Calu3 (cell line): ENCODE measurements at regions not wholly inside any gene's neighbourhood (a gene's known extent, or its start where the extent isn't known, plus 50 kb on each side); places are given as distances from the start of the nearest gene placed in this dataset.

ENCODE experiments used
- BruUV-seq: library from RNA; stranded (reverse); fragments of 400-500 nt; replicated peaks from 2 replicates; lab custom pipeline; 2021; lab: Mats Ljungman, UMichigan
- CTCF ChIA-PET: fragments of 300-600 bp; sonication (Branson Sonifier 250); formaldehyde crosslinking; loops from one replicate; lab custom pipeline; 2022; ENCODE audit warnings: antibody characterized with exemption; lab: Charles Lee
- DNase-seq: peaks from one replicate; pipeline ENCODE4 v3.0.0; 2022
- H3K27ac Mint-ChIP-seq: one replicate; pipeline ENCODE4 v1.8.0; 2022; ENCODE audit warnings: mixed read lengths; ENCODE audit not compliant: unreplicated experiment
- H3K27me3 Mint-ChIP-seq: one replicate; pipeline ENCODE4 v1.8.0; 2022; ENCODE audit warnings: mixed read lengths; ENCODE audit not compliant: unreplicated experiment
- H3K36me3 Mint-ChIP-seq: one replicate; pipeline ENCODE4 v1.8.0; 2022; ENCODE audit warnings: mild to moderate bottlenecking, moderate library complexity, mixed read lengths; ENCODE audit not compliant: insufficient read depth, unreplicated experiment
- H3K4me1 Mint-ChIP-seq: one replicate; pipeline ENCODE4 v1.8.0; 2022; ENCODE audit warnings: mild to moderate bottlenecking, low read depth, mixed read lengths; ENCODE audit not compliant: unreplicated experiment
- H3K4me3 Mint-ChIP-seq: one replicate; pipeline ENCODE4 v1.8.0; 2022; ENCODE audit warnings: mild to moderate bottlenecking, low read depth, moderate library complexity, mixed read lengths; ENCODE audit not compliant: unreplicated experiment
- H3K9me3 Mint-ChIP-seq: one replicate; pipeline ENCODE4 v1.8.0; 2022; ENCODE audit warnings: low read depth, mixed read lengths; ENCODE audit not compliant: unreplicated experiment
- intact Hi-C: fragments of 100-400 bp; cut with micrococcal nuclease; formaldehyde crosslinking; loops from one replicate; pipeline ENCODE4 v1.10.0; 2022; ENCODE audit not compliant: unreplicated experiment
- TF ChIP-seq, protein P1 (sequence below): fragments of 200-600 bp; IDR thresholded peaks from one replicate; pipeline ENCODE4 v1.8.0; 2022; ENCODE audit warnings: antibody characterized with exemption; ENCODE audit not compliant: unreplicated experiment

DNA sequence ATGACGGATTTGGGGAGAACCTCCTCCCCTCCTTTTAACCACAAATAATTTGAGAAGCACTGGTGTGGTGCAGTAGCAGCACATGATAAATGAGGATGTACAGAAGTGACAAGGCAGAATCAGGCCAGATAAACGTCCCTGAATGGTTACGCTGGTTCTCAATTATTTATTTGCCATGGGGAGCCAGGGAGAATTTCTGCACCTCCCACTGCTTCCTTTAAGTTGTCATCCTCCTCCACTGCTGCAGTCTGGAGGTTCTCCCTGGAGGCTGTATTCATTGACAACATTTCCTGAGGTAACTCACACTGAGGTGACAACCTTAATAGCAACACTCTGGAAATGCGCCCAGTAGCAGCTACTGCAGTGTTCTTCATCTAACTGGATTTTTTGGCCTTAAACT is 308.9 kb upstream of the SLITRK1 start:
- Mint-ChIP-seq H3K27ac (no peak overlapping the region), H3K4me1 (no peaks in the 10 kb centered on the region), H3K27me3 (no peaks in the 10 kb centered on the region), H3K36me3 (no peaks in the 10 kb centered on the region), H3K9me3 (no peaks in the 10 kb centered on the region), H3K4me3 (no peak overlapping the region)
- intact Hi-C loops: no loop called here
- DNase-seq: no peak
- TF ChIP-seq, protein P1, sequence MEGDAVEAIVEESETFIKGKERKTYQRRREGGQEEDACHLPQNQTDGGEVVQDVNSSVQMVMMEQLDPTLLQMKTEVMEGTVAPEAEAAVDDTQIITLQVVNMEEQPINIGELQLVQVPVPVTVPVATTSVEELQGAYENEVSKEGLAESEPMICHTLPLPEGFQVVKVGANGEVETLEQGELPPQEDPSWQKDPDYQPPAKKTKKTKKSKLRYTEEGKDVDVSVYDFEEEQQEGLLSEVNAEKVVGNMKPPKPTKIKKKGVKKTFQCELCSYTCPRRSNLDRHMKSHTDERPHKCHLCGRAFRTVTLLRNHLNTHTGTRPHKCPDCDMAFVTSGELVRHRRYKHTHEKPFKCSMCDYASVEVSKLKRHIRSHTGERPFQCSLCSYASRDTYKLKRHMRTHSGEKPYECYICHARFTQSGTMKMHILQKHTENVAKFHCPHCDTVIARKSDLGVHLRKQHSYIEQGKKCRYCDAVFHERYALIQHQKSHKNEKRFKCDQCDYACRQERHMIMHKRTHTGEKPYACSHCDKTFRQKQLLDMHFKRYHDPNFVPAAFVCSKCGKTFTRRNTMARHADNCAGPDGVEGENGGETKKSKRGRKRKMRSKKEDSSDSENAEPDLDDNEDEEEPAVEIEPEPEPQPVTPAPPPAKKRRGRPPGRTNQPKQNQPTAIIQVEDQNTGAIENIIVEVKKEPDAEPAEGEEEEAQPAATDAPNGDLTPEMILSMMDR: no peak
- BruUV-seq: no TSS peak
- CTCF ChIA-PET: no interaction called here

DNA sequence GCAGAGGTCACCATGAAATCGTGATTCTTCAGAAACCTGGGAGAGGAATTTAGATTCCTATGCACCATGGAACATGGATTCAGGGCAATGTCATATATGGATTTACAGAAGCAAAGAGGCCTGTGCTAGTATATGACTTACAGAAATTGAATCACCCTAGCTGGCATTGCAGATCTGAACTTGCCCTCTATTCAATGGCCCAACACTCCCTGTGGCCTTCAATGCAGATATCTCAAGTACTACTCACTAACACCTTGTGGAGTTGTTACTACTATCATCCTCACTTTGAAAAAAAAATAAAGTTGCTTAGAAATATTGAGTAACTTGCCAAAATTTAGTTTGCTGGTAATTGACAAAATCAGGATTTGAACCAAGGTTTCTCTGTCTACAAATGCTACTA is 305.4 kb upstream of the SLITRK1 start:
- H3K27me3 Mint-ChIP-seq: no peaks in the 10 kb centered on the region
- no peak for DNase-seq
- TF ChIP-seq, protein P1: no peak
- no peaks in the 10 kb centered on the region for H3K36me3 Mint-ChIP-seq
- CTCF ChIA-PET: no interaction called here
- no peak overlapping the region for H3K27ac Mint-ChIP-seq
- intact Hi-C loops: no loop called here
- H3K9me3 Mint-ChIP-seq: peaks cover 1% of the 10 kb centered on the region
- BruUV-seq: no TSS peak
- H3K4me3 Mint-ChIP-seq: no peak overlapping the region
- H3K4me1 Mint-ChIP-seq: no peaks in the 10 kb centered on the region

DNA sequence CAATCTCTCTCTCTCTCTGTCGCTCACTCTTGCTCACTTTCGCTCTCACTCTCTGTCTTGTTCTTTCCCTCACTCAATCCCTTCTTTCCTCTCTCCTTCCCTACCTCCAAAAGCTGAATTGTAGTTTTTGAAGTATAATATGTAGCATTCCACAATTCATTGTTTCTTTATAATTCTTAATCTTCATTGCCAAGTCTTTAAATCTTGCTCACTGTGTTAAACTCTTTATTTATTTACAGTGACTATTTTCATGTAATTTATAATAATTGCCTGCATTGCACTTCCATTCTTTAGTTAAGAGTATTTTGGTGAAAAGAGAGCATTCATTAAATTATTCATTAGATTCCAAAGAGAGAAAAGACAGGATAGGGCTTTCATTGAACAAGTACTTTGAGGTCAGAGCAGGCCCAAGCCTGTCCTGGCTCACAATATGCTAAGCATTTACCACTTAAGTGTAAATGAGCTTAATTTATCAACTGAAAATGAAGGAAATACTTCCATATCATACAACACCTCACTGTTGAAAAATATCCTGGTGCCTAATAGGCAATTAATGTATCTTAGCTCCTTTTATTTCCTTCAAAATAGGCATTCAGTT is 257.4 kb upstream of the SLITRK1 start:
- TF ChIP-seq, protein P1: no peak
- Mint-ChIP-seq H3K9me3 (no peaks in the 10 kb centered on the region), H3K4me3 (no peak overlapping the region), H3K36me3 (no peaks in the 10 kb centered on the region), H3K27me3 (no peaks in the 10 kb centered on the region), H3K4me1 (no peaks in the 10 kb centered on the region), H3K27ac (no peak overlapping the region)
- intact Hi-C loops: no loop called here
- CTCF ChIA-PET: no interaction called here
- no TSS peak for BruUV-seq
- DNase-seq: no peak

DNA sequence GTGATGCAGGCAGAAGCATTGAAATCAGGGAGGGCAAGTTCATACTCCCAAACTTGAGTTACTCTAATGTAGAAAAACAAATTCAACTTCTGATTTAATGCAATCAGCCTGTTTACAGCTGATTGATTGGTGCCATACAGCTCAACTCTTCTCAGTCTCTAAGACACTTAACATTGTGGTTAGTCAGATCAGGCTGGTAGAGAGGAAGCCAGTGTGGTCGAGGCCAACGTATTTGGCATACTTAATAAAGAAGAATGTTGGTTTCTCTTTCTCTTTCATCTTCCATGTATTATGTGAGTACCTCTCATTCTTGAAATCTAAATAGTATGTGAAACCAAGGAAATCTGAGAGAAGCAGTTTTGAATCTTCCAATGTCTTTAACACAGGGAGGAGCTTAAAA is 255.0 kb upstream of the SLITRK1 start:
- Mint-ChIP-seq H3K9me3 (no peaks in the 10 kb centered on the region), H3K36me3 (no peaks in the 10 kb centered on the region), H3K27ac (no peak overlapping the region), H3K4me1 (no peaks in the 10 kb centered on the region), H3K4me3 (no peak overlapping the region), H3K27me3 (no peaks in the 10 kb centered on the region)
- CTCF ChIA-PET: no interaction called here
- no TSS peak for BruUV-seq
- intact Hi-C loops: no loop called here
- no peak for DNase-seq
- TF ChIP-seq, protein P1: no peak
